Peyer's patch (tissue), 4 donors: ENCODE measurements at regions not wholly inside any gene's neighbourhood (a gene's known extent, or its start where the extent isn't known, plus 50 kb on each side); places are given as distances from the start of the nearest gene placed in this dataset.

ENCODE experiments used
- CTCF ChIP-seq, 6 experiments: fragments of 450-650 bp in 4 of 6; fragments of 200-600 bp in 2 of 6; sonication (generic) in 1 of 6; IDR thresholded peaks; one replicate each; pipeline ENCODE4 v1.5.1; 2017 to 2019; ENCODE audit warnings: antibody characterized with exemption in 6 of 6, mild to moderate bottlenecking in 3 of 6, moderate library complexity in 1 of 6
- POLR2A ChIP-seq, 2 donors: fragments of 450-650 bp; IDR thresholded peaks; one replicate each; pipeline ENCODE4 v1.5.1; 2017; ENCODE audit warnings: antibody characterized with exemption in 2 of 2, mild to moderate bottlenecking in 2 of 2, moderate library complexity in 2 of 2

- TF ChIP-seq CTCF (IDR thresholded peaks at IDR 0.05) (no peak), POLR2A (IDR thresholded peaks at IDR 0.05) (no peak)
Measured at GRCh38 chr13:80139196-80139595, 201.7 kb downstream of the SPRY2 start.
